MM.1S (cell line): ENCODE measurements at regions not wholly inside any gene's neighbourhood (a gene's known extent, or its start where the extent isn't known, plus 50 kb on each side); places are given as distances from the start of the nearest gene placed in this dataset.

ENCODE experiments used
- DNase-seq: peaks from one replicate; pipeline ENCODE4 v3.0.0-alpha.2; 2015
- H2AFZ ChIP-seq: fragments of 300-600 bp; sonication (generic); 2 replicates; pipeline ENCODE4 v1.6.0; 2016; ENCODE audit warnings: antibody characterized with exemption, low read length
- H3F3A ChIP-seq: fragments of 300-600 bp; sonication (generic); 2 replicates; pipeline ENCODE4 v1.6.1; 2016; ENCODE audit warnings: mild to moderate bottlenecking, antibody characterized with exemption, low read length, moderate library complexity, mixed read lengths; ENCODE audit not compliant: insufficient read depth
- H3K27ac ChIP-seq: fragments of 300-600 bp; sonication (generic); 2 replicates; pipeline ENCODE4 v1.5.1; 2016; ENCODE audit warnings: mild to moderate bottlenecking, low read length
- H3K27me3 ChIP-seq: fragments of 300-600 bp; sonication (generic); replicated peaks from 2 replicates; pipeline ENCODE4 v1.6.0; 2016; ENCODE audit warnings: low read length; ENCODE audit not compliant: insufficient read depth
- H3K36me3 ChIP-seq: fragments of 300-600 bp; sonication (generic); replicated peaks from 2 replicates; pipeline ENCODE4 v1.6.1; 2016; ENCODE audit warnings: mild to moderate bottlenecking, low read length, mixed read lengths; ENCODE audit not compliant: insufficient read depth
- H3K4me1 ChIP-seq: fragments of 300-600 bp; sonication (generic); 2 replicates; pipeline ENCODE4 v1.6.1; 2016; ENCODE audit warnings: low read length, mixed read lengths
- H3K4me2 ChIP-seq: fragments of 300-600 bp; sonication (generic); 2 replicates; pipeline ENCODE4 v1.6.0; 2016; ENCODE audit warnings: low read depth, low read length
- H3K4me3 ChIP-seq: fragments of 300-600 bp; sonication (generic); 2 replicates; pipeline ENCODE4 v1.5.1; 2016; ENCODE audit warnings: low read length, mixed read lengths
- H3K79me2 ChIP-seq: fragments of 300-600 bp; sonication (generic); 2 replicates; pipeline ENCODE4 v1.6.1; 2016; ENCODE audit warnings: mixed run types, low read length, mixed read lengths
- H3K9ac ChIP-seq: fragments of 300-600 bp; sonication (generic); 2 replicates; pipeline ENCODE4 v1.6.1; 2016; ENCODE audit warnings: low read length, mixed read lengths
- H3K9me2 ChIP-seq: fragments of 300-600 bp; sonication (generic); replicated peaks from 2 replicates; pipeline ENCODE4 v1.6.1; 2016; ENCODE audit warnings: mild to moderate bottlenecking, low read length, mixed read lengths; ENCODE audit not compliant: insufficient read depth
- H3K9me3 ChIP-seq: fragments of 300-600 bp; sonication (generic); replicated peaks from 2 replicates; pipeline ENCODE4 v1.6.1; 2016; ENCODE audit warnings: mild to moderate bottlenecking, low read length, mixed read lengths; ENCODE audit not compliant: insufficient read depth
- H4K20me1 ChIP-seq: fragments of 300-600 bp; sonication (generic); 2 replicates; pipeline ENCODE4 v1.6.1; 2016; ENCODE audit warnings: mild to moderate bottlenecking, low read length, moderate library complexity, mixed read lengths; ENCODE audit not compliant: insufficient read depth
- EZH2 ChIP-seq: fragments of 300-600 bp; sonication (generic); optimal IDR thresholded peaks from 2 replicates; pipeline ENCODE3; 2017; ENCODE audit warnings: low read depth, mild to moderate bottlenecking, antibody characterized with exemption, low read length, mixed read lengths
- EZH2phosphoT487 ChIP-seq: fragments of 300-600 bp; sonication (generic); IDR thresholded peaks from 2 replicates; pipeline ENCODE4 v1.6.1; 2018; ENCODE audit warnings: antibody characterized with exemption, low read length
- TF ChIP-seq, protein P1 (sequence below): fragments of 300-600 bp; sonication (generic); IDR thresholded peaks from 2 replicates; pipeline ENCODE4 v1.5.1; 2016; ENCODE audit warnings: antibody characterized with exemption, low read length, mixed read lengths

DNA sequence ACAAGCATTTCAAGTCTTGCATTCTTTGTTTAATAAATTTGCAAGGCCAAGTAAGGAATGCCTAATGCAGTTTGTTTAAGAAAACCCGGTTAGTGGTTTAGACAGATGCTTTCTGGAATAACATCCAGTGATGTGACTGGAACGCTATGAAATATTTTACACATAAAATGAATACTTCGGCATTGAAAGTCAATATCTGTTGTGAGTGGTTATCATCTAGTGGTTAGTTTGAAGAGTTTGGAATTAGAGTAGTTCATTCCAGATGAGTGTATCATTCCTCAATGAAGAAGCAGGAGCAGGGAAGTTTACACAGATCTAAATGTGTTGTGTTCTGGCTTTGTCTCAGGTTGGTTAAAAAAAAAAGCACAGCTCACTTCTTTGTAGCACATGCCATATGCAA is 608.0 kb upstream of the PIK3C3 start:
- H3K36me3 ChIP-seq = no peaks in the 10 kb centered on the region
- H3K4me2 ChIP-seq = no peak overlapping the region
- no peaks in the 10 kb centered on the region for H3F3A ChIP-seq
- H3K9ac ChIP-seq = no peak overlapping the region
- H2AFZ ChIP-seq = no peak overlapping the region
- H3K79me2 ChIP-seq = no peaks in the 10 kb centered on the region
- TF ChIP-seq, protein P1, sequence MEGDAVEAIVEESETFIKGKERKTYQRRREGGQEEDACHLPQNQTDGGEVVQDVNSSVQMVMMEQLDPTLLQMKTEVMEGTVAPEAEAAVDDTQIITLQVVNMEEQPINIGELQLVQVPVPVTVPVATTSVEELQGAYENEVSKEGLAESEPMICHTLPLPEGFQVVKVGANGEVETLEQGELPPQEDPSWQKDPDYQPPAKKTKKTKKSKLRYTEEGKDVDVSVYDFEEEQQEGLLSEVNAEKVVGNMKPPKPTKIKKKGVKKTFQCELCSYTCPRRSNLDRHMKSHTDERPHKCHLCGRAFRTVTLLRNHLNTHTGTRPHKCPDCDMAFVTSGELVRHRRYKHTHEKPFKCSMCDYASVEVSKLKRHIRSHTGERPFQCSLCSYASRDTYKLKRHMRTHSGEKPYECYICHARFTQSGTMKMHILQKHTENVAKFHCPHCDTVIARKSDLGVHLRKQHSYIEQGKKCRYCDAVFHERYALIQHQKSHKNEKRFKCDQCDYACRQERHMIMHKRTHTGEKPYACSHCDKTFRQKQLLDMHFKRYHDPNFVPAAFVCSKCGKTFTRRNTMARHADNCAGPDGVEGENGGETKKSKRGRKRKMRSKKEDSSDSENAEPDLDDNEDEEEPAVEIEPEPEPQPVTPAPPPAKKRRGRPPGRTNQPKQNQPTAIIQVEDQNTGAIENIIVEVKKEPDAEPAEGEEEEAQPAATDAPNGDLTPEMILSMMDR = no peak
- no peak for TF ChIP-seq EZH2
- no peak for TF ChIP-seq EZH2phosphoT487
- H3K27ac ChIP-seq = no peak overlapping the region
- no peaks in the 10 kb centered on the region for H3K9me3 ChIP-seq
- no peaks in the 10 kb centered on the region for H4K20me1 ChIP-seq
- no peaks in the 10 kb centered on the region for H3K27me3 ChIP-seq
- DNase-seq = no peak
- H3K4me1 ChIP-seq = no peaks in the 10 kb centered on the region
- no peaks in the 10 kb centered on the region for H3K9me2 ChIP-seq
- no peak overlapping the region for H3K4me3 ChIP-seq

DNA sequence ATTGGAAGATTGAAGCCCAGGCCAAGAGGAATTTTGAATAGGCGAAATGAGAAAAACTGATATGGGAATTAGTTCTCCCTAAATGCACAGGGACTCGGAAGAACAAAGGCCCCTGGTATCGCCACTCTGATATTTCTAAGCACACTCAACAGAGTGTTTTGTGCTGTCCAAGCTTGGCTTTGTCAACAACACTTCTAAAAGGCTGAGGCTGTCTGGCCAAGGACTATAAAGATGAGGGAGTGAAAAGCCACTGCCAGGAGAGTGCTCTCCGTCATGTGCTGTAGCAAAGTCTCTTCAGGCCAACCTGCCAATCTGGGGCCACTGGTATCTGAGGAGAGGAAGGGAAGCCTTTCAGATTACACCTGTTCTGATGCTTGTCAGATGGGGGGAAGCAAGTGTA is 611.2 kb upstream of the PIK3C3 start:
- Histone ChIP-seq H3K27me3 (no peaks in the 10 kb centered on the region), H3K9me3 (no peaks in the 10 kb centered on the region), H3K27ac (no peak overlapping the region), H4K20me1 (no peaks in the 10 kb centered on the region), H3K9ac (no peak overlapping the region), H2AFZ (no peak overlapping the region), H3K9me2 (no peaks in the 10 kb centered on the region), H3K4me3 (no peak overlapping the region), H3K4me1 (no peaks in the 10 kb centered on the region), H3K4me2 (no peak overlapping the region), H3K79me2 (no peaks in the 10 kb centered on the region), H3F3A (no peaks in the 10 kb centered on the region), H3K36me3 (no peaks in the 10 kb centered on the region)
- TF ChIP-seq EZH2phosphoT487 (no peak), EZH2 (no peak)
- TF ChIP-seq, protein P1 = no peak
- no peak for DNase-seq

DNA sequence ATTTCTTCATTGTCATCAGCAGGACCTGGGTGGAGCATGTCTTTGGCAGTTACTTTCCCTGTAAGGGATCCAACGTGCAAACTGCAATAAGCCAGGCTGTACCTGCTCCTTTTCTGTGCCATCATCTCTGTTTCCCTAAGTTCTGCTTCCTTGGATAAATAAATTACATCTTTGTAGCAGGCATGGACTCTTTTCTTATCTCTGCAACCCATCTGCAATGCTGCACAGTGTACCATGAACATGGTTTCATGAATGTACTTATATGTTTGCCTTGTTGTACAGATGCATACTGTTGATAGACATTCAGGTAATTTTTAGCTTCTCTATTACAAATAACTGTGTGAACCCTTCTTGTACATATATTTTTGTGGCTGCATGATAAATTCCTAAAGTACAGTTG is 616.7 kb upstream of the PIK3C3 start:
- Histone ChIP-seq H4K20me1 (no peaks in the 10 kb centered on the region), H3K79me2 (no peaks in the 10 kb centered on the region), H3K9me3 (no peaks in the 10 kb centered on the region), H3K4me3 (no peak overlapping the region), H3F3A (no peaks in the 10 kb centered on the region), H3K9ac (no peak overlapping the region), H3K27ac (no peak overlapping the region), H3K4me1 (no peaks in the 10 kb centered on the region), H3K36me3 (no peaks in the 10 kb centered on the region), H3K9me2 (no peaks in the 10 kb centered on the region), H3K4me2 (no peak overlapping the region), H3K27me3 (no peaks in the 10 kb centered on the region), H2AFZ (no peak overlapping the region)
- no peak for TF ChIP-seq EZH2phosphoT487
- TF ChIP-seq EZH2 = no peak
- TF ChIP-seq, protein P1 = no peak
- DNase-seq = no peak
